Right renal pelvis (tissue), 4 donors: ENCODE measurements at regions not wholly inside any gene's neighbourhood (a gene's known extent, or its start where the extent isn't known, plus 50 kb on each side); places are given as distances from the start of the nearest gene placed in this dataset.
"Not testable (repeated sequence)": the region's sequence is repeated elsewhere in the genome, so short reads cannot be mapped to it uniquely, and the experiment has no call there.

Experiments
- DNase-seq, 4 donors: peaks; one replicate each; pipeline ENCODE4 v3.0.0-alpha.2; 2013; ENCODE audit warnings: low read depth in 4 of 4, low spot score in 3 of 4, missing footprints in 1 of 4

DNA sequence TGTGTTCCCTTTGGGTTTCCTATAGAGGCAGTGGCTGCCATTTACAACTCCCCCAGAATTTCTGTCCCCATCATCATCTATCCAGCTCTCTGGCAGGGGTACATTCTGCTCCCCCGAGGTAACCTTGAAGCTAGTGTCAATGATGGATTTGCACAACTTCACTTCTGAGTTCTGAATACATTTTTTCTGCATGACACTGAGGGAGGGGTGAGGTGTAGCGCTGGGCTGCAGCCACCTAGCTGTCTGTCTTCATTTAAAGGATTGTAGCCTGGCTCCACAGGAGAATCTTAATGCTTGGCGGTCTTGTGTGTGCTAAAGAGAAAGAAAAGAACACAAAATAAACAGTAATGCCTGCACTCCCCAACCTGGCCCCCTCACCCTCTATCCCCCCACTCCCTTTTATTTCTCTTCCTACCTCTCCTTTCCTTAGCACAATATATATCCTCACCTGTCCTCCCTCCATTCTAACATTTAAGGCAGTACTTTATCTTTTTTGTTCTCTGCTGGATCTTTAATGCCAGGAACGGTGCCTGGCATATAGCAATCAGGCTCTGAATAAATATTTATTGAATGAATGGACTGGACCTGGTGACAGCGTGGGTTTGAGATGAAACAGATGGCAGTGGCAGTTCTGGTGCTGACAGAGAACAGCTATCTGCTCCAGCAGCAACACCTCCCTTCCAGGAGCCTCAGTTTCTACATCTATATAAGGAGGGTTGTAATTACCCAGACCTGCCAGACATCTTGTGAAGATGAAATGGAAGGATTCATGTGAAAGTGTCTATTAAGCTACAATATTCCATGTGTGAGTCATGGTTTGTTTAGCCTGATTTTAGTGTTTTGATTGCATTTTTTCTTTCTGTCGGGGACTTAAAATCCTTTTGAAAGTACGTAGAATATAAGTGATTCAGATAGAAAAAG is 163.5 kb upstream of the CDH11 start:
- no peak for DNase-seq

DNA sequence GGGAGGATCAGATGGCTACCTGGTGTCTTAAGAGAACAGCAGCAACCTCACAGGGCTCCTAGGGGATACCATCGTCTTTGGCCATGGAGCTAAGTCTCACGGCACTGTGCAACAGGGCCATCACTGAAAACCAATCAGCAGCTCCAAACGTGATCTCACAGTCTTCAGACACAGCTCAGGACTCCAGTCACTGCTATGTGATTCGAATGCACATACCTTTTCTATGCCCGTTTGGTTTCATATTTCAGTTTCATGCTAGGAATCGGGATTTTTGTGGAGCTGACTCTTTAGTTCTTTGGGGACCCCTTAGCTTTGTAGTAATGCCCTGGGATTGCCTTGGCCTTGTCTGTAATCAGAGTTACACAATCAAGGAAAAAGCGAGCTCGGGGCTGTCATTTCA is 162.8 kb upstream of the CDH11 start:
- DNase-seq: no peak

DNA sequence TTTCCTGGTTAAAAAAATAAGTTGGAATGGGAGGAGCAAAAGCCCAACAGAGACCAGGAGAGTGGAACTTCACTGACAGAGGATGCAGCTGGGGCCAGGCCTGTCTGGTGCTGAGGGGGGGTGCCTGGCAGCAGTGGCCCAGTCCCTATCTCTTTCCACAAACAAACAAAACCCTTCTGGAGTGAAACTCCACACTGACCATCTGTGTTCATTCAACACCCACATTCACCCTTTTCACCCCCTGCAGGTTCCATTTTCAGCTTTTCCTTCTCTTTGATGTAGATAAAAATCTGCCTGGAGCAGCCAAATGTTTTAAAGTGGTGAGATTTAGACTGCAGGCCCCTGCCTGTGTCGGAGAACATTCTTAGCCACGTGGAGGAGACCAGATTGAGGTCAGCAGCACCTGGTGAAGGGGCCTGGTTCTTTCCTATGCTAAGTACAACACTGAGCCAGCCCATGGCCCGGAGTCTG is 161.4 kb upstream of the CDH11 start:
- no peak for DNase-seq

DNA sequence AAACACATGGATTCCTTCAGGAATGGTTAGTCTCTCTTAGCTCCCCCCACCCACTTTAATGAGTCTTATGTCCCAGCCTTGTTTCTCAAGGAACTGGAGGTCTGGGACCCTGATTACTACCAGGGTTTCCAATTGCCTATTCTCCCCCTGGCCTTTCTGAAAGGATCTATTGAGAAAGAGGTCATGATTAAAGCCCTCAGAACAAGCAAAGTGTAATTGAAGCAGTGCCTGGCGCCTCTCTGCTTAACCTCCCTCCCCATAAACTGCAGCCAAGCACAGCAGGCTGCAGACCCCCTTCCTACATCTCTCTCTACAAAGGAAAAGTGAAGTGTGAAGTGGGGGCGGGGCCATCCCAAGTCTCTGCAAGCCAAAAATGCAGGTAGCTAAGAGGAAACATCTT is 159.7 kb upstream of the CDH11 start:
- no peak for DNase-seq

DNA sequence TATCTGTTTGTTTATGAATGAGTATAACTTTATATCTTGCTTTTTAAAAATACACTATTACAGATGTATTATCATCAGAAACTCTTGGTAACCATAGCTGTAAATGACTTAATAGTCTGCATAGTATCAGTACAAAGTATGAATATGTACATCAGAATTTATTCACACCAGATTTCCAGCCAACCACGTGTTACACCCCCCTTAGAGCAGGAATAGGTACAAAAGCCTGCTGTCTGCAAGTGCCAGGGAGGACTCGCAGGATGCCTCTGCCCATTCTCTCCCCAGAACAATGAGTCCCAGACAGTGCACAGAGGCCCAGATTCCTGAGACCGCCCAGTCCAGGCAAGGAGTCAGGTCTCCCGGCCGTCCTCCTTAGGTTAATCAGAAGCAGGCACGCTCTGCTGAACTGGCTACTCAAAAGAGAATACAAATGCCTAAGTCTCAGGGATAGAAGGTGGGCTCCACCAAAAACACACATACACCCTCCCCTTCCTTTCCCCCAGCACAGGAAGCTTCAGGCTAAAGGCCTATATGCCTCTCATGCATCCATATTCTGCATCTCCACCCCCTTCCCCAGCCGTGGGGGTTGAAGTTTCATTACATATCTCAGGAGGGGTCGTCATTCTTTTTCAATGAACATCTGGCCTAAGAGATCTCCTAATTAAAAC is 159.1 kb upstream of the CDH11 start:
- DNase-seq: no peak

DNA sequence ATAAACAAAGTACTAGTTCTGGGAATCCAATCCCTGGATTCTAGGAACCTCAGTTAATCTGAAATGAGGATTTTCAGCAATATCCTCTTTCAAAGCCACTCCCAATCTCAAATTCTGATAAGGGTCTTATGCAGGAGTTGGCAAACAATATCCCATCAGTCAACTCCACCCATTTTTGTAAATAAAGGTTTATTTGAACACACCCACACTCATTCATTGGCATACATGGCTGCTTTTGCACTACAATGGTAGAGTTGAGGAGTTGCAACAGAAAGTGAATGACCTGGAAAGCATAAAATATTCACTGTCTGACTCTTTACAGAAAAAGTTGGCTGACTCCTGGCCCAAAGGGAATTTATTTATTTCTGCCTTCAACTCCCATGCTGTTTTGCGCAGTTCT is 157.7 kb upstream of the CDH11 start:
- no peak for DNase-seq

DNA sequence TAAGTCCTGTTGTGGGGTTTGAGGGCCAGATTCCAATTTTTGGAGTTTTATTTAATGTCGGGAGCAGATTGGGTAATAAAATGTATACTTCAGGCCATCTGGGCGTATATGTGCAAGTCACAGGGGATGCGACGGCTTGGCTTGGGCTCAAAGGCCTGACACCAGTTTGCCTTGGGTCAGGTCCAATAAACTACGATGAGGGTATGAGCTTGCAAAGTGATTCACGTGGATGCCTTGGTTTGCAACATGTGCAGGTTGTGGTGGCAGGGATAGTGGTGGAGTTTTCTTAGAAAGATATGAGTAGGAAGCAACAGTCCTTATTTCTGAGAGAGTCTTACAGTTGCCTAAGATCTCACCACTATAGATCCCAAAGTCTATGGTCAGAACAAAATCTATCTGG is 157.0 kb upstream of the CDH11 start:
- no peak for DNase-seq

DNA sequence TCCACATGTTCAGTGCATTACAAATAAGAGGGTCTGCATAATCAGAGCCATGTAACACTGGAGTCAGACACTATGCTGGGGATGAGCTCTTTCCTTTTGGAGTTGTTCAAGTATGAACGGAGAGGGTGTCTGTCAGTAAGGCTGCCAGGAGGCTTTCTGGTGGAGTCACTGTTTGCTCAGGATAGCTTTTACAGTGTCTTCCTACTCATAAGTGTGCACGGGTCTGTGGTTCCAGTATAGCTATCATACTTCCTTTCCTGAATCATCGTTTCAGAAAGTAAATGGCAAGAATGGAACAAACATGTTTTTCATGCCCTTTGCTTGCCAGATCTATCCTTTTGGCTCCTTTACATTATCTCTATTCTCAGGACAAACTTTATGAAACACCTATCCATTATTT is 152.7 kb upstream of the CDH11 start:
- DNase-seq: no peak

DNA sequence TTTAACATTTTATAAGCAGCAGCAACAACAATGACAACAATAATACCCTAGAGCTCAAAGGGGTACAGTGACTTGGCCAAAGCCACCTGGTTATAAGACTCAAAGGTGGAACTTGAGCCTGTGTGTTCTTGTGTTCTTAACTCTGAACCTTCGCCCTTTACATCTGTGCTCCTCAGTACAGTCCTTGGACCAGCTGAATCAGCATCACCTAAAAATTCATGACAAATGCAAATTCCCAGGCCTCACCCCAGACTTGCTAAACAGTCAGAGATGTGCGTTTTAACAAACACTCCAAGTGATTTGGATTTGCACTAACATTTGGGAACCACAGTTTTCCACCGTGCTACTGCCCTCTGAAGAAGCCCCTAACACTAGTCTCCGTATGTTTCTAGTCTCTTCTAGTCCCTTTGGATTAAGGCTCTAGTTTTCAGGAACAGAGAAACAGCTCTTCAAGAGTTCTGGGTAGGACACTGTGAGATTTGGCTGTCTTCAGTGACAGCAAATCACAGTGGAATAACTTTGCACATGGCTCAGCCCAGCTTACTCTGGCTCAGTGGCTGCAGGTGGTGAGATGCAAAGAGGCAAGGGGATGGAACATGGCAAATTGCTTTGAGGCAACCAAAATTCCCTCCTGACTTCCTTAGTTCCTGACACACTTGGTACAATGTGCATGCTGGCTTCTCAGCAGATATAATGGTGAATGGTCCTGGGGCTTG is 151.0 kb upstream of the CDH11 start:
- no peak for DNase-seq

DNA sequence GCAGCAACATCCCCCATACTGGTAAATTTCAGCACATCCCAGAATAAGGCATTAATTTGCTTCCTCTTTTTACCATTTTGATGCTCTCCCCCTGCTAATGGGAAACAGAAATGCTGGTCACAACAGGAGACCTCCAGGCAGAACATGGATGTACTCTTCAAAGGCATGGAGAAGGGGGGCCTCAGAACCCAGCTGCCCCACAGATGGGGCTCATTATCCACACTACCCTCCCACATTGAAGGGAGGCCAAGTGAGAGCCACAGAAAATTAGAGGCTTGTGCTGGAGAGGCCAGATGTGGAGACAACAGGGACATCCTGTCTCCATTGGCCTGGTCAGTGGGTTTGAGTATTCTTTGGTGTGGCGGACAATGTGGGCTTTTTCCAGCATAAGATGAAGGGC is 150.1 kb upstream of the CDH11 start:
- no peak for DNase-seq

DNA sequence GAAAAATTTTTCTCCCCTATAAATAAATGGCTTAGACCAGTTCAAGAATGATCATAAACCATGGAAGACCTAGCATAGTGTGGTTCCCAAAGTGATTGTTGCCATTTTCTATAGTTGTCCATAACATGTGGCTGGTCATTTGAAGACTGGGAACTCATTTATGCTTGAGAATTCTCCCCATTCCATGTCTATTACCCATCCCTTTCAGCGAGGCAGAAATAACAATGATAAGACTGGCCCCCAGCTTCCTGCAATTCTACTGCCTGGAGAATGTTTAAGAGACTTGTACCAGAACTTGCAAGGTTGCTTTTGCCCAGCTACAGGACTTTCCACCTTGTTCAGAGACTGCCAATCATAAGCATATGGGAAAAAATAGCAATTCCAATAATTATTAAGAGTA is 146.5 kb upstream of the CDH11 start:
- DNase-seq: no peak

DNA sequence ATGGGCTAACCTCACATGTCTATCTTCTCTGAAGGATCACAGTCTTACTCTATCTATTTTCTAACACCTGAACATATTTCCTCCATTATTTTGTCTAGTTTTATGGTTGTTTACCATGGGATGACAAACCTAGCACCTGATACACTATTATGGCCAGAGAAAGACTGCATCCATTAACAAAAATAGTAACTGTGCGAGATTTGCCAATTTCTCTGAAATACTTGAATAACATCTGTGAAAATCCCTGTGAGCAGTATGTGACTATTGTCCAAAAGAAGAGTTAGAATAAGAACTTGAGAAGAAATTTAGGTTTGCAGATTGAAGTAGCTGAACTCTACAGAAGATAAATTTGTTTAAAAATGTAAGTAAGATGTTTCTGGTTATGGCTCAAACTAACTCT is 142.0 kb upstream of the CDH11 start:
- no peak for DNase-seq

DNA sequence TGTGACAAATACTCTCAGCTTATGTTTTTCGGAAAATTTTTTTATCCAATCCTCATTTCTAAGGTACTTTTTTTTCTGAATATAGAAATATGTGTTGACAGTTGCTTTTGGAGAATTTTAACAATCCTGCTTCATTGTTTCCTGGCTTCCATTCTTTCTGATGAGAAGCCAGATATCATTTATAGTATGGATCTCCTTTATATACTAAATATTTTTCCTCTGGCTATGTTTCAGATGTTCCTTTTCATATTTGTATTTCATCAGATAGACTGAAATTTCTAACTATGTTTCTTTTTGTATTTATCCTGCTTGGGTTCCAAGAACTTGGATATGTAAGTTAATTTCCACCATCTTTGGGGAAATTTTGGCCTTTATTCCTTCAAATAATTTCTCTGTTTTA is 138.9 kb upstream of the CDH11 start:
- no peak for DNase-seq

DNA sequence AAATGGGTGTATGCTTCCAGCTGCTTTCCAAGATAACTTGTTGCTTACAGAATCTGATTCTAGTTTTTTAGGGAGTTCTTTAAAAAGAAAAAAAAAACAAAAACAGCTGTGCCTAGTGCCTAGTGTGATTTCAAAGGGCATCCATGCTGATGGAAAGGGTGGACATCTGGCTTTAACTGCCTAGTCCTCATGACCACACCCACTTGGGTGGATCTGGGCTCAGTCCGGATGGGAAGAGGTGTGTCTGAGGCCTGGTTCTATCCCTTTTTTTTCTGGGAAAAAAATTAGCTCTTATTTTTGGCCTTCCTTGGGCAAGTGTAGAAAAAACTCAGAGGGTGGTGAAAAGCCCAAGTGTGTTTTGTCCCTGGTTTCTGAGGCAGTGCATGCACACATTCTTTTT is 132.3 kb upstream of the CDH11 start:
- DNase-seq: no peak

DNA sequence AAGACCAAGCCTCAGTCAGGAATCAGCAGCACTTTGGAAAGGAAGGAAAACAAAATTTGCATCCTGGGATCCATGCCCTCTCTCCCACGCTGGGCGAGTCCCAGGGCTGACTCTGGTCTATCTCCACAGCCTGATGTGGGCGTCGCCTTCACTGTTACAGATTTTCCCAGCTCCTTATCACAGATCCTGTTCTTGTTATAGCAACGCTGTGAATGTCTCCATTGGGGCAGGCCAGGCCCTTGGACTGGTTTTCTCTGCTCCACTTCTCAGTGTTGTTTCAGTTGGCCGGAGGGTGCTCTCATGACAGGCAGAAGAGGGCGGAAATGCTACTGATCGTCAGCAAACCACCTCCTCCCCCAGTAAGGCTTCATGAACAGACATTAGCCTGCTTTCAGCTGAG is 127.9 kb upstream of the CDH11 start:
- DNase-seq: no peak

DNA sequence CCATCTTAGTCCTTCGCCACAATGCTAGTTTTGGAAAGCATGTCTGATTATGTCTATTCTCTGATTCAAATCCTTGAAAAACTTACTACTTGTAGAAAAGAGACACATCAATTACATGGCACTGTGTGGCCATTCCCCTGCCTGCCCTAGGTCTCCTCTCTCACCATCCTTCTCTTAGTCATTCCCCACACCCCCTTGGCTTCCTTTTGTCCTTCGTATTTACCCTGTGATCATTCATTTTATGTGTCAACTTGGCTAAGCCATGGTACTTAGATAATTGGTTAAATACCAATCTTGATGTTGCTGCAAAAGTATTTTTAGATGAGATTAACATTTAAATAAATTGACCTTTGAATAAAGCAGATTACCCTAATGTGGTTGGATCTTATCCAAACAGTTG is 122.9 kb upstream of the CDH11 start:
- DNase-seq: no peak

DNA sequence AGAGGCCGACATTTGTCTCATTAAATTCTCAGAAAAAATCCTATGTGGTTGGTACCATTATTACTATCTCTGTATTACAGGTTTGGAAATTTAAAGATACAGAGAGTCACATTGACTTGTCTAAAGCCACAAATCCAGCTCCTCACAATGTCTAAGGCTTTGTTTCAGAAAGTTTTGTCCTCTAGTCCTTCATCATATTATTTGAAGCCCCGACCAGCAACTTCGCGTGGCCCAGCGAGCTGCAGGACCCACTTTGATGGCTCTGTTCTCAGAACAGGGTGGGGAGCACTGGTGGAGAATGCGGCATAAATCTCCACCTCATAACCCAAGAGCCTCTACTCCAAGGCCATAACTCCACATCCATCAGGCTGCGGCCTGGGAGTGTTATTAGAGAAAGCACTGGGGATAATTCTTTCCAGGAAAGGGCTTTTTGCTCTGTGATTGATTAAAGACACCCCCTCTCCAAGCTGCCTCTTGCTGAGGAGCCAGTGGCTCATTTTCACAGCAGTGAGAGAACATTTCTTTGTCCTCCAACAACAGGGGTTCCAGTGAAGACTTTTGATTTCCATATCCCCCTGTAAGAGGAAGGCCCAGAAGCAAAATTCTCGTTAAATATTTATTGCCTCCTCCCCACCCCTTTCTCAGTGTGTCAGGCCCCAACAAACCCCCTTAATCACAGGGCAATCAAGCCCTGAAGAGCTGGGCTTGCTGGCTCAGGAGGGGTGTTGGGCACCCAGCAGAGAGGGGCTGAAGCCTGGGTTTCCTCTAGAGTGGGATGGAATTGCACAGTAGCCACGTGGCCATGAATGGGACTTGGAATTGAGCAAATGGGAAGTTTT is 113.7 kb upstream of the CDH11 start:
- DNase-seq: no peak

DNA sequence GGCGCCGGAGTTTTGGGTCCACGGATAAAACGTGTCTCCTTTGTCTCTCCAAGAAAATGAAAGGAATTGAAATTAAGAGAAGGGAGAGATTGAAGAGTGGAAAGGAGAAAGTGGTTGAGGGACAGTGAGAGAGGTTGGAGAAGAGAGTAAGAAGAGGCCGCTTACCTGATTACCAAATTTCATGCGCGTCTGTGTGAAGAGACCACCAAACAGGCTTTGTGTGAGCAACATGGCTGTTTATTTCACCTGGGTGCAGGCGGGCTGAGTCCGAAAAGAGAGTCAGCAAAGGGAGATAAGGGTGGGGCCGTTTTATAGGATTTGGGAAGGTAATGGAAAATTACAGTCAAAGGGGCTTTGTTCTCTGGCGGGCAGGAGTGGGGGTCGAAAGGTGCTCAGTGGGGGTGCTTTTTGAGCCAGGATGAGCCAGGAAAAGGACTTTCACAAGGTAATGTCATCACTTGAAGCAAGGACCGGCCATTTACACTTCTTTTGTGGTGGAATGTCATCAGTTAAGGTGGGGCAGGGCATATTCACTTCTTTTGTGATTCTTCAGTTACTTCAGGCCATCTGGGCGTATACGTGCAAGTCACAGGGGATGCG is 113.0 kb upstream of the CDH11 start:
- not testable (repeated sequence) for DNase-seq

DNA sequence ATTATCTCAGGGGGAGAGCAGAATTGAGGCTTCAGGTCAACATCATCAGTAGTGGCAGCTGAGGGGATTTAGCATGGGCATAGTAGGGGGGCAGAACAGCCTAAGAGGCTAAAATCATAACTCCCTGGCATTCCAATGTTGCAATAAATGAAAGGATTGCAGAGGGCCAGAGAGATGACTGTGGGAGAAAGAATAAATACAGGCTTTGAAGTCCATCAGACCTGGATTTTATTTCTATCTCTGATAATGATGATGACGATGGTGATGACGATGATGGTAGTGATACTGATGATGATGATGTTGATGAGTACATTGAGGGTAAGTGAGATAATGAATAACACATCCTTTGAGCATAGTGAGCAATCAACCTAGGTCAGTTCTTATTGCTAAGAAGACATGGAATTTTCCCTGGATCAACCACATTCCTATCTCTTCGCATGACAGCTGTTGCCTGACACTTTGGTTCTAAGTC is 107.4 kb upstream of the CDH11 start:
- no peak for DNase-seq
